Calu3 (cell line): ENCODE measurements at regions not wholly inside any gene's neighbourhood (a gene's known extent, or its start where the extent isn't known, plus 50 kb on each side); places are given as distances from the start of the nearest gene placed in this dataset.

Source experiments
- BruUV-seq: library from RNA; stranded (reverse); fragments of 400-500 nt; replicated peaks from 2 replicates; lab custom pipeline; 2021; lab: Mats Ljungman, UMichigan
- CTCF ChIA-PET: fragments of 300-600 bp; sonication (Branson Sonifier 250); formaldehyde crosslinking; loops from one replicate; lab custom pipeline; 2022; ENCODE audit warnings: antibody characterized with exemption; lab: Charles Lee
- DNase-seq: peaks from one replicate; pipeline ENCODE4 v3.0.0; 2022
- H3K27ac Mint-ChIP-seq: one replicate; pipeline ENCODE4 v1.8.0; 2022; ENCODE audit warnings: mixed read lengths; ENCODE audit not compliant: unreplicated experiment
- H3K27me3 Mint-ChIP-seq: one replicate; pipeline ENCODE4 v1.8.0; 2022; ENCODE audit warnings: mixed read lengths; ENCODE audit not compliant: unreplicated experiment
- H3K36me3 Mint-ChIP-seq: one replicate; pipeline ENCODE4 v1.8.0; 2022; ENCODE audit warnings: mild to moderate bottlenecking, moderate library complexity, mixed read lengths; ENCODE audit not compliant: insufficient read depth, unreplicated experiment
- H3K4me1 Mint-ChIP-seq: one replicate; pipeline ENCODE4 v1.8.0; 2022; ENCODE audit warnings: mild to moderate bottlenecking, low read depth, mixed read lengths; ENCODE audit not compliant: unreplicated experiment
- H3K4me3 Mint-ChIP-seq: one replicate; pipeline ENCODE4 v1.8.0; 2022; ENCODE audit warnings: mild to moderate bottlenecking, low read depth, moderate library complexity, mixed read lengths; ENCODE audit not compliant: unreplicated experiment
- H3K9me3 Mint-ChIP-seq: one replicate; pipeline ENCODE4 v1.8.0; 2022; ENCODE audit warnings: low read depth, mixed read lengths; ENCODE audit not compliant: unreplicated experiment
- intact Hi-C: fragments of 100-400 bp; cut with micrococcal nuclease; formaldehyde crosslinking; loops from one replicate; pipeline ENCODE4 v1.10.0; 2022; ENCODE audit not compliant: unreplicated experiment
- TF ChIP-seq, protein P1 (sequence below): fragments of 200-600 bp; IDR thresholded peaks from one replicate; pipeline ENCODE4 v1.8.0; 2022; ENCODE audit warnings: antibody characterized with exemption; ENCODE audit not compliant: unreplicated experiment

DNA sequence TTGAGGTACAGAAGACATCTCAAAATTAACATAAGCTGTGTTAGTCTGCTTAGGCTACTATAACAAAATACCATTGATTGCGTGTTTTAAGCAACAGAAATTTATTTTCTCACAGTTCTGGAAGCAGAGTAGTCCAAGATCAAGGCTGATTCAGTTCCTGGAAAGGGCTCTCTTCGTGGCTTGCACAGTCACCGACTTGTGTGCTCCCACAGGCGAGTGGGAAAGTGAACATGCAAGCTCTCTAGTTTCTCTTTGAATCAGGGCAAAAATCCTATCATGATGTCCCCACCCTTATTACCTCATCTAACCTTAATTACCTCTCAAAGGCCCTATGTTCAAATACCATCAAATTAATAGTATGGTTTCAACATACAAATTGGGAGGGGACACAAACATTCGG is 505.9 kb downstream of the ZIC1 start:
- CTCF ChIA-PET, result interaction anchor here (0.5 kb wide), 1 partner anchor 138 kb away, joined by 3 read pairs; no protein-coding TSS in a partner anchor
- BruUV-seq, result no TSS peak
- TF ChIP-seq, protein P1, sequence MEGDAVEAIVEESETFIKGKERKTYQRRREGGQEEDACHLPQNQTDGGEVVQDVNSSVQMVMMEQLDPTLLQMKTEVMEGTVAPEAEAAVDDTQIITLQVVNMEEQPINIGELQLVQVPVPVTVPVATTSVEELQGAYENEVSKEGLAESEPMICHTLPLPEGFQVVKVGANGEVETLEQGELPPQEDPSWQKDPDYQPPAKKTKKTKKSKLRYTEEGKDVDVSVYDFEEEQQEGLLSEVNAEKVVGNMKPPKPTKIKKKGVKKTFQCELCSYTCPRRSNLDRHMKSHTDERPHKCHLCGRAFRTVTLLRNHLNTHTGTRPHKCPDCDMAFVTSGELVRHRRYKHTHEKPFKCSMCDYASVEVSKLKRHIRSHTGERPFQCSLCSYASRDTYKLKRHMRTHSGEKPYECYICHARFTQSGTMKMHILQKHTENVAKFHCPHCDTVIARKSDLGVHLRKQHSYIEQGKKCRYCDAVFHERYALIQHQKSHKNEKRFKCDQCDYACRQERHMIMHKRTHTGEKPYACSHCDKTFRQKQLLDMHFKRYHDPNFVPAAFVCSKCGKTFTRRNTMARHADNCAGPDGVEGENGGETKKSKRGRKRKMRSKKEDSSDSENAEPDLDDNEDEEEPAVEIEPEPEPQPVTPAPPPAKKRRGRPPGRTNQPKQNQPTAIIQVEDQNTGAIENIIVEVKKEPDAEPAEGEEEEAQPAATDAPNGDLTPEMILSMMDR, result no peak

DNA sequence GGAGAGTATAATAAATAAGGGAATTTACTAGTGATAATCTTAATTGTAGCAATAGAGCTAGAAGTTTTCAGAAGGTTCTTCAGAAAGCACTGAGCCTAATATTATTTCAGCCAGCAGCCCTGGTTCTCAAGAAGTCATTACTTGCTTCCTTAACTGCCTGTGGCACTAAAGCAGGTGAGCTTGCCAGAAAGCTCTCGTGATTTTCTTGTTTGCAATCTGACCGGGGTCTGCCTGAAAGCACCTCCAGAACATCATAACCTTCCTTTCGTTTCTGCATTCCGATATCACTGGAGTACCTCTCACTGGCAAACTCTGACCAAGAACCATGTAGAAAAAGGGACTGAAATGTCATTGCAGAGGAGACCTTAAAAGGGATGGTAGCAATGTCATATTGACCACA is 510.3 kb downstream of the ZIC1 start:
- CTCF ChIA-PET, result interaction anchor here (1.0 kb wide), 1 partner anchor 14 kb away, joined by 3 read pairs; no protein-coding TSS in a partner anchor

More for the DNA sequence above, 505.9 kb downstream of the ZIC1 start:
- DNase-seq, result no peak
- H3K27ac Mint-ChIP-seq, result no peak overlapping the region
- no peaks in the 10 kb centered on the region for H3K36me3 Mint-ChIP-seq
- intact Hi-C loops, result no loop called here
- H3K4me3 Mint-ChIP-seq, result no peak overlapping the region
- no peaks in the 10 kb centered on the region for H3K9me3 Mint-ChIP-seq
- H3K27me3 Mint-ChIP-seq, result no peaks in the 10 kb centered on the region
- no peaks in the 10 kb centered on the region for H3K4me1 Mint-ChIP-seq

GRCh38 chr3:147921051-147921450 is 511.9 kb downstream of the ZIC1 start:
- Mint-ChIP-seq H3K27me3 (no peaks in the 10 kb centered on the region), H3K4me1 (no peaks in the 10 kb centered on the region), H3K36me3 (no peaks in the 10 kb centered on the region), H3K4me3 (no peak overlapping the region), H3K27ac (no peak overlapping the region), H3K9me3 (no peaks in the 10 kb centered on the region)
- no TSS peak for BruUV-seq
- CTCF ChIA-PET, result interaction anchor here (0.7 kb wide), 1 partner anchor 25 kb away, joined by 4 read pairs; no protein-coding TSS in a partner anchor
- intact Hi-C loops, result no loop called here
- TF ChIP-seq, protein P1, result no peak
- no peak for DNase-seq

More for the DNA sequence above, 510.3 kb downstream of the ZIC1 start:
- intact Hi-C loops, result no loop called here
- Mint-ChIP-seq H3K27ac (no peak overlapping the region), H3K36me3 (no peaks in the 10 kb centered on the region), H3K4me3 (no peak overlapping the region), H3K4me1 (no peaks in the 10 kb centered on the region), H3K27me3 (no peaks in the 10 kb centered on the region), H3K9me3 (no peaks in the 10 kb centered on the region)
- DNase-seq, result no peak
- BruUV-seq, result no TSS peak
- TF ChIP-seq, protein P1, result no peak

- Mint-ChIP-seq H3K4me1 (no peaks in the 10 kb centered on the region), H3K27ac (no peak overlapping the region), H3K9me3 (no peaks in the 10 kb centered on the region), H3K36me3 (no peaks in the 10 kb centered on the region), H3K4me3 (no peak overlapping the region), H3K27me3 (no peaks in the 10 kb centered on the region)
- TF ChIP-seq, protein P1, result no peak
- no peak for DNase-seq
- intact Hi-C loops, result no loop called here
- CTCF ChIA-PET, result interaction anchor here (0.7 to 1.2 kb wide), 2 partner anchors 22 to 1656 kb away, joined by 4 read pairs; no protein-coding TSS in a partner anchor
- no TSS peak for BruUV-seq
Measured at GRCh38 chr3:147924755-147925154, 515.6 kb downstream of the ZIC1 start.
